NCI-H1105 treated with DMSO at 0.1 percent for 48 hours (cell line): ENCODE measurements at regions not wholly inside any gene's neighbourhood (a gene's known extent, or its start where the extent isn't known, plus 50 kb on each side); places are given as distances from the start of the nearest gene placed in this dataset.
A peak's percentile ranks its signal among the peaks of the same experiment; 100 is the strongest.

Experiments
- DNase-seq: peaks from one replicate; lab custom pipeline; 2025; lab: John Stamatoyannopoulos, UW

GRCh38 chr6:23420659-23421350, 705.2 kb upstream of the NRSN1 start:
- DNase-seq, result no peak

- no peak for DNase-seq
These were observed 701.4 kb upstream of the NRSN1 start for GRCh38 chr6:23424584-23424983.

- DNase-seq, result no peak
These were observed 690.9 kb upstream of the NRSN1 start for GRCh38 chr6:23435126-23435525.

GRCh38 chr6:23435798-23436197, 690.2 kb upstream of the NRSN1 start:
- DNase-seq, result no peak

- DNase-seq, result no peak
These were observed 684.1 kb upstream of the NRSN1 start for GRCh38 chr6:23441808-23442461.

- DNase-seq, result no peak
These were observed 680.8 kb upstream of the NRSN1 start for GRCh38 chr6:23445157-23445710.

GRCh38 chr6:23446469-23446967, 679.5 kb upstream of the NRSN1 start:
- DNase-seq, result peak; percentile 68

GRCh38 chr6:23447731-23448130, 678.3 kb upstream of the NRSN1 start:
- DNase-seq, result no peak

- no peak for DNase-seq
These were observed 677.7 kb upstream of the NRSN1 start for GRCh38 chr6:23448281-23448680.

- DNase-seq, result peak; percentile 11
These were observed 671.7 kb upstream of the NRSN1 start for GRCh38 chr6:23454080-23454976.

GRCh38 chr6:23455754-23456153, 670.3 kb upstream of the NRSN1 start:
- DNase-seq, result no peak

GRCh38 chr6:23456396-23456795, 669.6 kb upstream of the NRSN1 start:
- DNase-seq, result no peak

GRCh38 chr6:23457321-23457720, 668.7 kb upstream of the NRSN1 start:
- DNase-seq, result no peak

- DNase-seq, result no peak
These were observed 660.1 kb upstream of the NRSN1 start for GRCh38 chr6:23465912-23466311.

- DNase-seq, result no peak
These were observed 648.4 kb upstream of the NRSN1 start for GRCh38 chr6:23477586-23477985.

GRCh38 chr6:23478312-23478711, 647.7 kb upstream of the NRSN1 start:
- no peak for DNase-seq

GRCh38 chr6:23483896-23484295, 642.1 kb upstream of the NRSN1 start:
- DNase-seq, result no peak

- DNase-seq, result no peak
These were observed 631.6 kb upstream of the NRSN1 start for GRCh38 chr6:23494367-23494766.

GRCh38 chr6:23498013-23498412, 628.0 kb upstream of the NRSN1 start:
- no peak for DNase-seq

- no peak for DNase-seq
These were observed 626.5 kb upstream of the NRSN1 start for GRCh38 chr6:23499549-23499948.

GRCh38 chr6:23503173-23503572, 622.8 kb upstream of the NRSN1 start:
- DNase-seq, result no peak

GRCh38 chr6:23505026-23505425, 621.0 kb upstream of the NRSN1 start:
- DNase-seq, result no peak
